Lung (tissue), 11 donors: ENCODE measurements at regions not wholly inside any gene's neighbourhood (a gene's known extent, or its start where the extent isn't known, plus 50 kb on each side); places are given as distances from the start of the nearest gene placed in this dataset.
"Not testable (repeated sequence)": the region's sequence is repeated elsewhere in the genome, so short reads cannot be mapped to it uniquely, and the experiment has no call there.

ENCODE experiments used
- ATAC-seq: fragments of 200-7000 bp; cut with Tn5 transposase; one replicate; pipeline ENCODE4 v1.9.1; 2020; ENCODE audit warnings: moderate number of reproducible peaks; ENCODE audit not compliant: insufficient read depth, low FRiP score
- DNase-seq, 3 donors: peaks; one replicate each; pipeline ENCODE4 v3.0.0-alpha.2; 2013 to 2017
- H3K27ac ChIP-seq, 2 donors: one replicate each; pipeline ENCODE4 v1.5.1; 2013; ENCODE audit warnings: mild to moderate bottlenecking in 2 of 2, moderate library complexity in 2 of 2, control low read depth in 1 of 2, inconsistent platforms in 1 of 2, low read depth in 1 of 2, low read length in 1 of 2
- H3K27me3 ChIP-seq, 3 donors: one replicate each; pipeline ENCODE4 v1.5.1; 2013; ENCODE audit warnings: low read length in 2 of 3; ENCODE audit not compliant: control insufficient read depth in 3 of 3, insufficient read depth in 3 of 3
- H3K36me3 ChIP-seq, 4 donors: one replicate each; pipeline ENCODE4 v1.5.1; 2013; ENCODE audit warnings: low read length in 4 of 4, mild to moderate bottlenecking in 1 of 4, moderate library complexity in 1 of 4; ENCODE audit not compliant: control insufficient read depth in 4 of 4, insufficient read depth in 4 of 4
- H3K4me1 ChIP-seq, 5 donors: one replicate each; pipeline ENCODE4 v1.5.1; 2013; ENCODE audit warnings: low read length in 5 of 5, mild to moderate bottlenecking in 2 of 5, moderate library complexity in 1 of 5; ENCODE audit not compliant: control insufficient read depth in 5 of 5, insufficient read depth in 5 of 5
- H3K4me3 ChIP-seq: one replicate; pipeline ENCODE4 v1.5.1; 2013; ENCODE audit warnings: mild to moderate bottlenecking, control low read depth, moderate library complexity
- H3K9ac ChIP-seq, 2 donors: one replicate each; pipeline ENCODE4 v1.5.1; 2013; ENCODE audit warnings: low read length in 2 of 2, control low read depth in 1 of 2; ENCODE audit not compliant: insufficient read depth in 1 of 2
- H3K9me3 ChIP-seq, 4 donors: one replicate each; pipeline ENCODE4 v1.5.1; 2013; ENCODE audit warnings: low read length in 3 of 4, mild to moderate bottlenecking in 1 of 4, moderate library complexity in 1 of 4; ENCODE audit not compliant: control insufficient read depth in 4 of 4, insufficient read depth in 3 of 4
- WGBS, 2 donors: extraction: QIAGEN DNeasy Blood & Tissue Kit; methylation state at CpG; one replicate each; pipeline ENCODE4 v1.1.7; 2013; 5-methylcytosine and 5-hydroxymethylcytosine counted together
- TF ChIP-seq, protein P1 (sequence below): IDR thresholded peaks from 2 replicates; pipeline ENCODE4 v1.5.1; 2012; ENCODE audit warnings: mild to moderate bottlenecking; ENCODE audit errors: control extremely low read depth, extremely low read depth
- donor health status: control.
- donor health status: control.
- donor health status: Bipolar disorder and iron deficiency.
- donor health status: healthy.
- donor health status: DM: yes; HTN: yes; CAD: no.

DNA sequence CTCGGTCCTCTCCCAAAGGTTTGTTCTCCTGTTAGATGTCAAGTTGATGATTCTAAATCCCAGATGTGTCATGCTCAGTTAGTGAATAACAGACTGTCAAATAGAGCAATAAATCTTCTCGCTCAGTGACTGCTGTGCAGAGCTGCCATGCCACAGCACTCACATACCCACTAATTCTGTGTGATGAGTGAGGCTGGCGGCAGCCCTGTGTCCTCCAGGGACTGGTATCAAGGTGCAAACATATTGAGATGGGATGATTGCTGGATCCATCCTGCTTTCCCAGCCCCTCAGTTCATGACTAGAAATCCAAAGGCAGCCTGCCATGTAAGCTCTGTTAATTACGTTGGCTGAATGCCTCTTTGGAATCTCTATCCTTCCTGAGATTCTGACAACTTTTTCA, 103.9 kb downstream of the OLIG3 start:
- 76 to 89% methylated on average over 4 of the region's 4 CpGs for WGBS, 2 donors
- Histone ChIP-seq H3K27ac (no peak overlapping the region), H3K9ac (no peak overlapping the region), H3K36me3 (no peaks in the 10 kb centered on the region), H3K4me1 (no peaks in the 10 kb centered on the region), H3K27me3 (no peaks in the 10 kb centered on the region), H3K4me3 (no peak overlapping the region), H3K9me3 (no peaks in the 10 kb centered on the region)
- TF ChIP-seq, protein P1, sequence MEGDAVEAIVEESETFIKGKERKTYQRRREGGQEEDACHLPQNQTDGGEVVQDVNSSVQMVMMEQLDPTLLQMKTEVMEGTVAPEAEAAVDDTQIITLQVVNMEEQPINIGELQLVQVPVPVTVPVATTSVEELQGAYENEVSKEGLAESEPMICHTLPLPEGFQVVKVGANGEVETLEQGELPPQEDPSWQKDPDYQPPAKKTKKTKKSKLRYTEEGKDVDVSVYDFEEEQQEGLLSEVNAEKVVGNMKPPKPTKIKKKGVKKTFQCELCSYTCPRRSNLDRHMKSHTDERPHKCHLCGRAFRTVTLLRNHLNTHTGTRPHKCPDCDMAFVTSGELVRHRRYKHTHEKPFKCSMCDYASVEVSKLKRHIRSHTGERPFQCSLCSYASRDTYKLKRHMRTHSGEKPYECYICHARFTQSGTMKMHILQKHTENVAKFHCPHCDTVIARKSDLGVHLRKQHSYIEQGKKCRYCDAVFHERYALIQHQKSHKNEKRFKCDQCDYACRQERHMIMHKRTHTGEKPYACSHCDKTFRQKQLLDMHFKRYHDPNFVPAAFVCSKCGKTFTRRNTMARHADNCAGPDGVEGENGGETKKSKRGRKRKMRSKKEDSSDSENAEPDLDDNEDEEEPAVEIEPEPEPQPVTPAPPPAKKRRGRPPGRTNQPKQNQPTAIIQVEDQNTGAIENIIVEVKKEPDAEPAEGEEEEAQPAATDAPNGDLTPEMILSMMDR: no peak
- DNase-seq (peak in 1 of 3 donors; percentile 16), ATAC-seq (no peak)

DNA sequence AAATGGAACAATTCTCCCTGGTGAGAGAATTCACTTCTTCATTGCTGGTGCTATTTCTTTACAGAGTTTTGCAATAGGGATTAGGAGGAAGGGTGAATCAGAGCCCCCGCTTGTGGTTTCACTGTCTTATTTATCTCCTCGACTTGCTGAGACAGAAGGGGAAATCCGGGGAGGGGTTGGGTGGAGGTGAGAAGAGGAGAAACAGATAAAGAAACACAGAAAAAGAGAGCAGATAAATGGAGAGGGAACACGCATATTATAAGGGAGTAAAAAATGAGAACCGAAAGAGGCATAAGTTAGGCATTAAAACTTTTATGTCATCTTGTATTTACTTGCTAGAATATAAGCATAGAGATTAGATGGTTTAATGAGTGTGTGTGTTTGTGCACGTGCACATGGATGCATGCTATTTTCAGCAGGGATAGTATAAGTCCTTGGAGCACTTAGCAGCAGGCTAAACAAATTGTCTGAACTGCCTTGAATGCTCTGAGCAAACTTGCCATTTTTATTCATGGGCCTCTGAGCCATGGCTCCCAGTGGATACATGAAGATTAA, 105.0 kb downstream of the OLIG3 start:
- WGBS, 2 donors: 25 to 46% methylated on average over 6 of the region's 6 CpGs
- Histone ChIP-seq H3K27me3 (no peaks in the 10 kb centered on the region), H3K4me1 (no peaks in the 10 kb centered on the region), H3K27ac (no peak overlapping the region), H3K4me3 (no peak overlapping the region), H3K9me3 (no peaks in the 10 kb centered on the region), H3K9ac (no peak overlapping the region), H3K36me3 (no peaks in the 10 kb centered on the region)
- TF ChIP-seq, protein P1: no peak
- no peak for DNase-seq
- ATAC-seq: no peak

DNA sequence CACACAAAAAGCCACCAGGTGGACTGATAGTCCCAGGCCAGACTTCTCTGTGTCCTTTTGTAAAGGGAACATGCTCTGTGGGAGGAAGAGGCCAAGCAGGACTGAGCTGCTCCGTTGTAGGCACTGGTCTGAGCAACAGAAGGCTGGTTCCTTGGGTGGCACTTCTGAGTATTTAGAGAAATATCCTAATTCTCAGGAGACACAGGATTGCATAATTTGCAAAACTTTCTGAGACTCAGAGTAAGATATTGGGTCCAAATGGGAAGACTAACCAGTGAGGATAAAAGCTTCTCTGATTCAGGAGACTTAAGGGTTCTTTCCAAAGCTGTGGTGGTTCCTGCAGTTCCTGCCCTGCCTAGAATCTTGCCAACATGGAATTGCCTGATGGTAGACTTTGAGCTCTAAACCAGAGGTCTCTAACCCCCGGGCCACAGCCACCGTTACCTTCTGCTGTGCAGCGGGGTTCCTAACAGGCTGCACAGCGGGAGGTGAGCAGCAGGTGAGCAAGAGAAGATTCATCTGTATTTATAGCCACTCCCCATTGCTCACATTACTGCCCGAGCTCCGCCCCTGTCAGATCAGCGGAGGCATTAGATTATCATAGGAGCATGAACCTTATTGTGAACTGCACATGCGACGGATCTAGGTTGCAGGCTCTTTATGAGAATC, 107.0 kb downstream of the OLIG3 start:
- H3K27ac ChIP-seq: no peak overlapping the region
- TF ChIP-seq, protein P1: no peak
- H3K9me3 ChIP-seq: no peaks in the 10 kb centered on the region
- no peaks in the 10 kb centered on the region for H3K4me1 ChIP-seq
- no peak overlapping the region for H3K4me3 ChIP-seq
- no peak overlapping the region for H3K9ac ChIP-seq
- H3K36me3 ChIP-seq: no peaks in the 10 kb centered on the region
- no peaks in the 10 kb centered on the region for H3K27me3 ChIP-seq
- 80 to 84% methylated on average over 10 of the region's 10 CpGs for WGBS, 2 donors
- ATAC-seq: no peak
- no peak for DNase-seq

DNA sequence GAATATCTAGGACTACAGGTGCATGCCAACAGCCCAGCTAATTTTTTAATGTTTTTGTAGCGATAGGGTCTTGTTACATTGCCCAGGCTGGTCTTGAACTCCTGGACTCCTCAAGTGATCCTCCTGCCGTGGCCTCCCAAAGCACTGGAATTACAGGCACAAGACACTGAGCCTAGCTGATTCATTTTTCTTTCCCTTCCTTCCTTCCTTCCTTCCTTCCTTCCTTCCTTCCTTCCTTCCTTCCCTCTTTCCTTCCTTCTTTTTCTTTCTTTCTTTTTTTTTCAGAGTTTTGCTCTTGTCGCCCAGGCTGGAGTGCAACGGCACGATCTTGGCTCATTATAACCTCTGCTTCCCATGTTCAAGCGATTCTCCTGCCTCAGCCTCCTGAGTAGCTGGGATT, 110.9 kb downstream of the OLIG3 start:
- not testable (repeated sequence) for ATAC-seq, H3K4me1 ChIP-seq, H3K9ac ChIP-seq, H3K27me3 ChIP-seq, H3K36me3 ChIP-seq, H3K27ac ChIP-seq, H3K9me3 ChIP-seq, H3K4me3 ChIP-seq, DNase-seq
- WGBS, 2 donors: 95 to 96% methylated on average over 6 of the region's 6 CpGs
